HL-60 (cell line): ENCODE measurements at regions not wholly inside any gene's neighbourhood (a gene's known extent, or its start where the extent isn't known, plus 50 kb on each side); places are given as distances from the start of the nearest gene placed in this dataset.

Experiments
- GABPA ChIP-seq: IDR thresholded peaks from 2 replicates; pipeline ENCODE4 v1.6.1; 2012; ENCODE audit warnings: low read depth
- POLR2AphosphoS5 ChIP-seq: IDR thresholded peaks from 2 replicates; pipeline ENCODE4 v1.6.1; 2012; ENCODE audit warnings: low read depth
- TF ChIP-seq, protein P1 (sequence below): IDR thresholded peaks from one replicate; pipeline ENCODE4 v1.5.1; 2011; ENCODE audit warnings: low read length, control low read depth, inconsistent platforms; ENCODE audit not compliant: insufficient read depth

DNA sequence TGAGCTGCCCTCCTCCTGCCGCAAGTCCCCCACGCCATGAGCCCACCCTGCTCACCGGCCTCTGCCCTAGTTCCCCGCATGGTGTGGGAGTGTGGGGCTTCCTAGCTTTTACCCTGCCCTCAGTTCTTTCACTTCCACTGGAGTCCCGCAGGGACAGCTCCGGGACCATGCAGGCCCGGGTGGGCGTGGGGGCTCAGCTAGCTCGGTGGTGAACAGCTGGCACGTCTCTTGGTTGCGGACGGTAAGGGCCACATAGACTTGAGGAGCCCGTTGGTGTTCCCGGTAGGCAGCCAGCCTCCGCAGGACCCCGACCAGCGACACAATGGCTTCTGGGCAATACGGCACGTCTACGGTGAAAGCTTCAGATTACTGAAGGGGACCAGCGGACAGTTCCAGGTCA is 108.9 kb upstream of the CCZ1B start:
- TF ChIP-seq POLR2AphosphoS5 (no peak), GABPA (no peak)
- TF ChIP-seq, protein P1, sequence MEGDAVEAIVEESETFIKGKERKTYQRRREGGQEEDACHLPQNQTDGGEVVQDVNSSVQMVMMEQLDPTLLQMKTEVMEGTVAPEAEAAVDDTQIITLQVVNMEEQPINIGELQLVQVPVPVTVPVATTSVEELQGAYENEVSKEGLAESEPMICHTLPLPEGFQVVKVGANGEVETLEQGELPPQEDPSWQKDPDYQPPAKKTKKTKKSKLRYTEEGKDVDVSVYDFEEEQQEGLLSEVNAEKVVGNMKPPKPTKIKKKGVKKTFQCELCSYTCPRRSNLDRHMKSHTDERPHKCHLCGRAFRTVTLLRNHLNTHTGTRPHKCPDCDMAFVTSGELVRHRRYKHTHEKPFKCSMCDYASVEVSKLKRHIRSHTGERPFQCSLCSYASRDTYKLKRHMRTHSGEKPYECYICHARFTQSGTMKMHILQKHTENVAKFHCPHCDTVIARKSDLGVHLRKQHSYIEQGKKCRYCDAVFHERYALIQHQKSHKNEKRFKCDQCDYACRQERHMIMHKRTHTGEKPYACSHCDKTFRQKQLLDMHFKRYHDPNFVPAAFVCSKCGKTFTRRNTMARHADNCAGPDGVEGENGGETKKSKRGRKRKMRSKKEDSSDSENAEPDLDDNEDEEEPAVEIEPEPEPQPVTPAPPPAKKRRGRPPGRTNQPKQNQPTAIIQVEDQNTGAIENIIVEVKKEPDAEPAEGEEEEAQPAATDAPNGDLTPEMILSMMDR: no peak
